ENCODE measurements at regions not wholly inside any gene's neighbourhood (a gene's known extent, or its start where the extent isn't known, plus 50 kb on each side); places are given as distances from the start of the nearest gene placed in this dataset.

GRCh38 chr10:35885076-35885475 lies 243.0 kb upstream of the FZD8 start:
- H3K79me2 ChIP-seq (ENCODE audit: control insufficient read depth, insufficient read depth, low read length): no peaks in the 10 kb centered on the region
- H3K27ac ChIP-seq (ENCODE audit: insufficient read depth, low read length): no peak overlapping the region
- no peak overlapping the region for H3K4me3 ChIP-seq (replicated peaks in 1 of 4; ENCODE audit: control extremely low read depth in 1 of 4, insufficient read depth in 1 of 4, low read depth in 3 of 4, low read length in 4 of 4)
- no peak overlapping the region for H2AFZ ChIP-seq (ENCODE audit: low read length)
- H3K9me3 ChIP-seq (ENCODE audit: control insufficient read depth, insufficient read depth, low read depth, low read length): no peaks in the 10 kb centered on the region
- no peak overlapping the region for H3K4me2 ChIP-seq (ENCODE audit: extremely low read depth, insufficient read depth, low read length)
- DNase-seq (ENCODE audit: low read depth in 2 of 2): no peak
- no peak overlapping the region for H3K9ac ChIP-seq (ENCODE audit: insufficient read depth, low read length)
- no peaks in the 10 kb centered on the region for H3K36me3 ChIP-seq (ENCODE audit: control insufficient read depth, insufficient read depth, low read length)
- no peaks in the 10 kb centered on the region for H4K20me1 ChIP-seq (ENCODE audit: control insufficient read depth, extremely low read depth, insufficient read depth, low read length)
- TF ChIP-seq EZH2 (IDR thresholded peaks at IDR 0.05; ENCODE audit: low read length, missing control alignments): no peak
- no peak for TF ChIP-seq CTCF (conservative IDR thresholded peaks at IDR 0.05 in 1 of 2, IDR thresholded peaks at IDR 0.05 in 1 of 2; ENCODE audit: low read depth in 1 of 2, low read length in 2 of 2)
- H3K27me3 ChIP-seq (ENCODE audit: control insufficient read depth, insufficient read depth, low read length): no peaks in the 10 kb centered on the region
- H3K4me1 ChIP-seq (ENCODE audit: control insufficient read depth, extremely low read depth, insufficient read depth, low read length): no peaks in the 10 kb centered on the region

- H3K79me2 ChIP-seq (ENCODE audit: control insufficient read depth, insufficient read depth, low read length): no peaks in the 10 kb centered on the region
- no peak overlapping the region for H3K27ac ChIP-seq (ENCODE audit: insufficient read depth, low read length)
- TF ChIP-seq CTCF (conservative IDR thresholded peaks at IDR 0.05 in 1 of 2, IDR thresholded peaks at IDR 0.05 in 1 of 2; ENCODE audit: low read depth in 1 of 2, low read length in 2 of 2): no peak
- TF ChIP-seq EZH2 (IDR thresholded peaks at IDR 0.05; ENCODE audit: low read length, missing control alignments): no peak
- no peaks in the 10 kb centered on the region for H3K36me3 ChIP-seq (ENCODE audit: control insufficient read depth, insufficient read depth, low read length)
- no peaks in the 10 kb centered on the region for H4K20me1 ChIP-seq (ENCODE audit: control insufficient read depth, extremely low read depth, insufficient read depth, low read length)
- H3K9me3 ChIP-seq (ENCODE audit: control insufficient read depth, insufficient read depth, low read depth, low read length): no peaks in the 10 kb centered on the region
- H3K4me3 ChIP-seq (replicated peaks in 1 of 4; ENCODE audit: control extremely low read depth in 1 of 4, insufficient read depth in 1 of 4, low read depth in 3 of 4, low read length in 4 of 4): no peak overlapping the region
- no peak overlapping the region for H3K4me2 ChIP-seq (ENCODE audit: extremely low read depth, insufficient read depth, low read length)
- no peak overlapping the region for H3K9ac ChIP-seq (ENCODE audit: insufficient read depth, low read length)
- no peak overlapping the region for H2AFZ ChIP-seq (ENCODE audit: low read length)
- no peak for DNase-seq (ENCODE audit: low read depth in 2 of 2)
- H3K4me1 ChIP-seq (ENCODE audit: control insufficient read depth, extremely low read depth, insufficient read depth, low read length): no peaks in the 10 kb centered on the region
- no peaks in the 10 kb centered on the region for H3K27me3 ChIP-seq (ENCODE audit: control insufficient read depth, insufficient read depth, low read length)
These were observed 242.6 kb upstream of the FZD8 start for GRCh38 chr10:35884657-35885071.

- no peak overlapping the region for H3K4me3 ChIP-seq (replicated peaks in 1 of 4; ENCODE audit: control extremely low read depth in 1 of 4, insufficient read depth in 1 of 4, low read depth in 3 of 4, low read length in 4 of 4)
- H4K20me1 ChIP-seq (ENCODE audit: control insufficient read depth, extremely low read depth, insufficient read depth, low read length): no peaks in the 10 kb centered on the region
- no peaks in the 10 kb centered on the region for H3K4me1 ChIP-seq (ENCODE audit: control insufficient read depth, extremely low read depth, insufficient read depth, low read length)
- no peak overlapping the region for H2AFZ ChIP-seq (ENCODE audit: low read length)
- TF ChIP-seq EZH2 (IDR thresholded peaks at IDR 0.05; ENCODE audit: low read length, missing control alignments) (no peak), CTCF (conservative IDR thresholded peaks at IDR 0.05 in 1 of 2, IDR thresholded peaks at IDR 0.05 in 1 of 2; ENCODE audit: low read depth in 1 of 2, low read length in 2 of 2) (no peak)
- no peaks in the 10 kb centered on the region for H3K79me2 ChIP-seq (ENCODE audit: control insufficient read depth, insufficient read depth, low read length)
- no peaks in the 10 kb centered on the region for H3K9me3 ChIP-seq (ENCODE audit: control insufficient read depth, insufficient read depth, low read depth, low read length)
- no peak overlapping the region for H3K9ac ChIP-seq (ENCODE audit: insufficient read depth, low read length)
- no peak for DNase-seq (ENCODE audit: low read depth in 2 of 2)
- no peak overlapping the region for H3K4me2 ChIP-seq (ENCODE audit: extremely low read depth, insufficient read depth, low read length)
- H3K36me3 ChIP-seq (ENCODE audit: control insufficient read depth, insufficient read depth, low read length): no peaks in the 10 kb centered on the region
- H3K27ac ChIP-seq (ENCODE audit: insufficient read depth, low read length): no peak overlapping the region
- H3K27me3 ChIP-seq (ENCODE audit: control insufficient read depth, insufficient read depth, low read length): no peaks in the 10 kb centered on the region
These were observed 240.5 kb upstream of the FZD8 start for GRCh38 chr10:35882422-35883150.

Measured in fibroblast of lung (primary cell).